ENCODE measurements at regions not wholly inside any gene's neighbourhood (a gene's known extent, or its start where the extent isn't known, plus 50 kb on each side); places are given as distances from the start of the nearest gene placed in this dataset.

- CTCF ChIA-PET: no interaction called here
- H3K4me3 ChIP-seq: no peak overlapping the region
- H3K4me1 ChIP-seq (ENCODE audit: control insufficient read depth, insufficient read depth, low read length): no peaks in the 10 kb centered on the region
Measured at GRCh38 chr4:136227315-136227714, 1305.0 kb downstream of the PCDH18 start.

More at GRCh38 chr4:136227315-136227714, 1305.0 kb downstream of the PCDH18 start:
- BruUV-seq (replicated peaks): no TSS peak
- no peaks in the 10 kb centered on the region for H3K36me3 ChIP-seq (ENCODE audit: control insufficient read depth in 2 of 2, insufficient read depth in 2 of 2, low read length in 1 of 2)
- no peak for DNase-seq (ENCODE audit: low read depth, low spot score)
- ChIA-PET RAD21 (ENCODE audit: unreplicated experiment) (no interaction called here), POLR2A (no interaction called here), SMC1A (ENCODE audit: uncharacterized antibody, unreplicated experiment) (no interaction called here)
- H4K20me1 ChIP-seq (ENCODE audit: control insufficient read depth, insufficient read depth): no peaks in the 10 kb centered on the region
- H3K9ac ChIP-seq (ENCODE audit: control insufficient read depth, insufficient read depth, low read length): no peak overlapping the region
- no peaks in the 10 kb centered on the region for H3K27me3 ChIP-seq (replicated peaks in 1 of 2; ENCODE audit: control insufficient read depth in 2 of 2, insufficient read depth in 2 of 2, low read length in 1 of 2)
- H3K4me2 ChIP-seq (ENCODE audit: control insufficient read depth, insufficient read depth): no peak overlapping the region
- FAIRE-seq: no peak
- TF ChIP-seq, protein P1, sequence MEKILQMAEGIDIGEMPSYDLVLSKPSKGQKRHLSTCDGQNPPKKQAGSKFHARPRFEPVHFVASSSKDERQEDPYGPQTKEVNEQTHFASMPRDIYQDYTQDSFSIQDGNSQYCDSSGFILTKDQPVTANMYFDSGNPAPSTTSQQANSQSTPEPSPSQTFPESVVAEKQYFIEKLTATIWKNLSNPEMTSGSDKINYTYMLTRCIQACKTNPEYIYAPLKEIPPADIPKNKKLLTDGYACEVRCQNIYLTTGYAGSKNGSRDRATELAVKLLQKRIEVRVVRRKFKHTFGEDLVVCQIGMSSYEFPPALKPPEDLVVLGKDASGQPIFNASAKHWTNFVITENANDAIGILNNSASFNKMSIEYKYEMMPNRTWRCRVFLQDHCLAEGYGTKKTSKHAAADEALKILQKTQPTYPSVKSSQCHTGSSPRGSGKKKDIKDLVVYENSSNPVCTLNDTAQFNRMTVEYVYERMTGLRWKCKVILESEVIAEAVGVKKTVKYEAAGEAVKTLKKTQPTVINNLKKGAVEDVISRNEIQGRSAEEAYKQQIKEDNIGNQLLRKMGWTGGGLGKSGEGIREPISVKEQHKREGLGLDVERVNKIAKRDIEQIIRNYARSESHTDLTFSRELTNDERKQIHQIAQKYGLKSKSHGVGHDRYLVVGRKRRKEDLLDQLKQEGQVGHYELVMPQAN (conservative IDR thresholded peaks at IDR 0.05): no peak
- TF ChIP-seq ZNF207 (IDR thresholded peaks at IDR 0.05; ENCODE audit: borderline replicate concordance) (no peak), CREM (IDR thresholded peaks at IDR 0.05; ENCODE audit: low read depth) (no peak), EZH2 (IDR thresholded peaks at IDR 0.05; ENCODE audit: borderline replicate concordance, control insufficient read depth, low read depth, low read length) (no peak), MEF2B (IDR thresholded peaks at IDR 0.05; ENCODE audit: partially characterized antibody, poor library complexity, severe bottlenecking) (no peak), CBX3 (IDR thresholded peaks at IDR 0.05; ENCODE audit: borderline replicate concordance, low read depth) (no peak), HDAC6 (IDR thresholded peaks at IDR 0.05; ENCODE audit: unreplicated experiment) (no peak), E4F1 (IDR thresholded peaks at IDR 0.05; ENCODE audit: borderline replicate concordance, partially characterized antibody) (no peak), ASH2L (IDR thresholded peaks at IDR 0.05; ENCODE audit: borderline replicate concordance, low read depth) (no peak)
- TF ChIP-seq, protein P2, sequence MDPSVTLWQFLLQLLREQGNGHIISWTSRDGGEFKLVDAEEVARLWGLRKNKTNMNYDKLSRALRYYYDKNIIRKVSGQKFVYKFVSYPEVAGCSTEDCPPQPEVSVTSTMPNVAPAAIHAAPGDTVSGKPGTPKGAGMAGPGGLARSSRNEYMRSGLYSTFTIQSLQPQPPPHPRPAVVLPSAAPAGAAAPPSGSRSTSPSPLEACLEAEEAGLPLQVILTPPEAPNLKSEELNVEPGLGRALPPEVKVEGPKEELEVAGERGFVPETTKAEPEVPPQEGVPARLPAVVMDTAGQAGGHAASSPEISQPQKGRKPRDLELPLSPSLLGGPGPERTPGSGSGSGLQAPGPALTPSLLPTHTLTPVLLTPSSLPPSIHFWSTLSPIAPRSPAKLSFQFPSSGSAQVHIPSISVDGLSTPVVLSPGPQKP (IDR thresholded peaks at IDR 0.05; ENCODE audit: low read depth, low read length): no peak
- TF ChIP-seq, protein P3, sequence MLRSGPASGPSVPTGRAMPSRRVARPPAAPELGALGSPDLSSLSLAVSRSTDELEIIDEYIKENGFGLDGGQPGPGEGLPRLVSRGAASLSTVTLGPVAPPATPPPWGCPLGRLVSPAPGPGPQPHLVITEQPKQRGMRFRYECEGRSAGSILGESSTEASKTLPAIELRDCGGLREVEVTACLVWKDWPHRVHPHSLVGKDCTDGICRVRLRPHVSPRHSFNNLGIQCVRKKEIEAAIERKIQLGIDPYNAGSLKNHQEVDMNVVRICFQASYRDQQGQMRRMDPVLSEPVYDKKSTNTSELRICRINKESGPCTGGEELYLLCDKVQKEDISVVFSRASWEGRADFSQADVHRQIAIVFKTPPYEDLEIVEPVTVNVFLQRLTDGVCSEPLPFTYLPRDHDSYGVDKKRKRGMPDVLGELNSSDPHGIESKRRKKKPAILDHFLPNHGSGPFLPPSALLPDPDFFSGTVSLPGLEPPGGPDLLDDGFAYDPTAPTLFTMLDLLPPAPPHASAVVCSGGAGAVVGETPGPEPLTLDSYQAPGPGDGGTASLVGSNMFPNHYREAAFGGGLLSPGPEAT (IDR thresholded peaks at IDR 0.05; ENCODE audit: low read depth): no peak
- intact Hi-C loops (cut with micrococcal nuclease; ENCODE audit: unreplicated experiment): no loop called here
- H2AFZ ChIP-seq (ENCODE audit: control insufficient read depth, low read depth, low read length): no peak overlapping the region
- H3K9me3 ChIP-seq (replicated peaks; ENCODE audit: control insufficient read depth, insufficient read depth, low read length): no peaks in the 10 kb centered on the region
- H3K27ac ChIP-seq (ENCODE audit: control insufficient read depth, insufficient read depth): no peak overlapping the region
- no peaks in the 10 kb centered on the region for H3K79me2 ChIP-seq (ENCODE audit: control insufficient read depth, insufficient read depth, low read length)
- no peak for ATAC-seq
- in situ Hi-C loops (cut with MboI): no loop called here
